ENCODE measurements at regions not wholly inside any gene's neighbourhood (a gene's known extent, or its start where the extent isn't known, plus 50 kb on each side); places are given as distances from the start of the nearest gene placed in this dataset.

GRCh38 chr21:14675774-14676530, 129.8 kb upstream of the SAMSN1 start (continued):
- TF ChIP-seq, protein P1, sequence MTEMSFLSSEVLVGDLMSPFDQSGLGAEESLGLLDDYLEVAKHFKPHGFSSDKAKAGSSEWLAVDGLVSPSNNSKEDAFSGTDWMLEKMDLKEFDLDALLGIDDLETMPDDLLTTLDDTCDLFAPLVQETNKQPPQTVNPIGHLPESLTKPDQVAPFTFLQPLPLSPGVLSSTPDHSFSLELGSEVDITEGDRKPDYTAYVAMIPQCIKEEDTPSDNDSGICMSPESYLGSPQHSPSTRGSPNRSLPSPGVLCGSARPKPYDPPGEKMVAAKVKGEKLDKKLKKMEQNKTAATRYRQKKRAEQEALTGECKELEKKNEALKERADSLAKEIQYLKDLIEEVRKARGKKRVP (CRISPR knock-in tag; IDR thresholded peaks at IDR 0.05): 0 out of 2 replicates have a peak, but pooled peaks have one; percentile 3
- TF ChIP-seq LEF1 (IDR thresholded peaks at IDR 0.05): no peak; the same call in none of the 2 replicates
- no peak for TF ChIP-seq COPS2 (conservative IDR thresholded peaks at IDR 0.05)
- TF ChIP-seq, protein P2, sequence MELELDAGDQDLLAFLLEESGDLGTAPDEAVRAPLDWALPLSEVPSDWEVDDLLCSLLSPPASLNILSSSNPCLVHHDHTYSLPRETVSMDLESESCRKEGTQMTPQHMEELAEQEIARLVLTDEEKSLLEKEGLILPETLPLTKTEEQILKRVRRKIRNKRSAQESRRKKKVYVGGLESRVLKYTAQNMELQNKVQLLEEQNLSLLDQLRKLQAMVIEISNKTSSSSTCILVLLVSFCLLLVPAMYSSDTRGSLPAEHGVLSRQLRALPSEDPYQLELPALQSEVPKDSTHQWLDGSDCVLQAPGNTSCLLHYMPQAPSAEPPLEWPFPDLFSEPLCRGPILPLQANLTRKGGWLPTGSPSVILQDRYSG (tag; conservative IDR thresholded peaks at IDR 0.05; ENCODE audit: low read depth): no peak
- 0 out of 2 replicates have a peak, but pooled peaks have one; percentile 32 for TF ChIP-seq MTA1 (IDR thresholded peaks at IDR 0.05; ENCODE audit: borderline replicate concordance)
- no peak for TF ChIP-seq POU5F1 (IDR thresholded peaks at IDR 0.05; ENCODE audit: borderline replicate concordance, low read depth, low read length, partially characterized antibody)
- peak in 1 of 2 experiments; percentile 69; a peak in 2 of 4 replicates for TF ChIP-seq ZNF639 (CRISPR knock-in tag; conservative IDR thresholded peaks at IDR 0.05 in 1 of 2, IDR thresholded peaks at IDR 0.05 in 1 of 2)
- TF ChIP-seq, protein P3, sequence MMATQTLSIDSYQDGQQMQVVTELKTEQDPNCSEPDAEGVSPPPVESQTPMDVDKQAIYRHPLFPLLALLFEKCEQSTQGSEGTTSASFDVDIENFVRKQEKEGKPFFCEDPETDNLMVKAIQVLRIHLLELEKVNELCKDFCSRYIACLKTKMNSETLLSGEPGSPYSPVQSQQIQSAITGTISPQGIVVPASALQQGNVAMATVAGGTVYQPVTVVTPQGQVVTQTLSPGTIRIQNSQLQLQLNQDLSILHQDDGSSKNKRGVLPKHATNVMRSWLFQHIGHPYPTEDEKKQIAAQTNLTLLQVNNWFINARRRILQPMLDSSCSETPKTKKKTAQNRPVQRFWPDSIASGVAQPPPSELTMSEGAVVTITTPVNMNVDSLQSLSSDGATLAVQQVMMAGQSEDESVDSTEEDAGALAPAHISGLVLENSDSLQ (IDR thresholded peaks at IDR 0.05): peak; percentile 42; the same call in 1 of the 2 replicates
- peak in 1 of 2 experiments; percentile 37; a peak in 1 of 4 replicates for TF ChIP-seq ARNT (IDR thresholded peaks at IDR 0.05)
- TF ChIP-seq, protein P4, sequence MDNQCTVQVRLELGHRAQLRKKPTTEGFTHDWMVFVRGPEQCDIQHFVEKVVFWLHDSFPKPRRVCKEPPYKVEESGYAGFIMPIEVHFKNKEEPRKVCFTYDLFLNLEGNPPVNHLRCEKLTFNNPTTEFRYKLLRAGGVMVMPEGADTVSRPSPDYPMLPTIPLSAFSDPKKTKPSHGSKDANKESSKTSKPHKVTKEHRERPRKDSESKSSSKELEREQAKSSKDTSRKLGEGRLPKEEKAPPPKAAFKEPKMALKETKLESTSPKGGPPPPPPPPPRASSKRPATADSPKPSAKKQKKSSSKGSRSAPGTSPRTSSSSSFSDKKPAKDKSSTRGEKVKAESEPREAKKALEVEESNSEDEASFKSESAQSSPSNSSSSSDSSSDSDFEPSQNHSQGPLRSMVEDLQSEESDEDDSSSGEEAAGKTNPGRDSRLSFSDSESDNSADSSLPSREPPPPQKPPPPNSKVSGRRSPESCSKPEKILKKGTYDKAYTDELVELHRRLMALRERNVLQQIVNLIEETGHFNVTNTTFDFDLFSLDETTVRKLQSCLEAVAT (IDR thresholded peaks at IDR 0.05): no peak
- TF ChIP-seq VEZF1 (CRISPR knock-in tag; IDR thresholded peaks at IDR 0.05): peak; percentile 23; the same call in 1 of the 2 replicates
- TF ChIP-seq ZFP30 (CRISPR knock-in tag; IDR thresholded peaks at IDR 0.05; ENCODE audit: borderline replicate concordance): no peak
- no peak for TF ChIP-seq TRIM24 (IDR thresholded peaks at IDR 0.05)
- TF ChIP-seq MITF (IDR thresholded peaks at IDR 0.05): no peak
- TF ChIP-seq, protein P5, sequence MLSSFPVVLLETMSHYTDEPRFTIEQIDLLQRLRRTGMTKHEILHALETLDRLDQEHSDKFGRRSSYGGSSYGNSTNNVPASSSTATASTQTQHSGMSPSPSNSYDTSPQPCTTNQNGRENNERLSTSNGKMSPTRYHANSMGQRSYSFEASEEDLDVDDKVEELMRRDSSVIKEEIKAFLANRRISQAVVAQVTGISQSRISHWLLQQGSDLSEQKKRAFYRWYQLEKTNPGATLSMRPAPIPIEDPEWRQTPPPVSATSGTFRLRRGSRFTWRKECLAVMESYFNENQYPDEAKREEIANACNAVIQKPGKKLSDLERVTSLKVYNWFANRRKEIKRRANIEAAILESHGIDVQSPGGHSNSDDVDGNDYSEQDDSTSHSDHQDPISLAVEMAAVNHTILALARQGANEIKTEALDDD (IDR thresholded peaks at IDR 0.05): peak; percentile 68
- no peak for TF ChIP-seq SETDB1 (IDR thresholded peaks at IDR 0.05; ENCODE audit: low read length)
- TF ChIP-seq ZBED1 (IDR thresholded peaks at IDR 0.05): no peak

Measured in K562 (cell line).